ENCODE measurements at regions not wholly inside any gene's neighbourhood (a gene's known extent, or its start where the extent isn't known, plus 50 kb on each side); places are given as distances from the start of the nearest gene placed in this dataset.

DNA sequence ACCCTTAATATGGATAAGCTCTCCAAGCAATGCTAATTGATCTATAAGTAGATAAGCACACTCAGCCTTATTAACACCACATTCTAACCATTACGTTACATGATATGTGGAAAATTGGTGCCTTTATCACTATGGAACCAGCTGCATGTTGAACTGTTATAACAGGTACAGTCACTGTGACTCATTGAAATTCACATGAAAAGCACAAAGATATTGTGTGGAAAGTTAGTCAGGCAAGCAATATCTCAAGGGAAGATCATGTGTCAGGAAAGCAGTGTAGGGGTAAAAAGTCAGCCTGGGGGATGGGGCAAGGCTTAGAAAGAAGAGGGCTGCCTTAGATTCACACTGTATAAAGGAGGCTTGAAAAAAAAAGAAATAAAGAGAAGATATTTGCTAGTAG lies 313.7 kb upstream of the SMIM31 start (continued):
- no peak for TF ChIP-seq BCL6B (tag by site-specific recombination; IDR thresholded peaks at IDR 0.05)

GRCh38 chr4:164441109-164441508 lies 312.8 kb upstream of the SMIM31 start:
- Histone ChIP-seq H3K36me3 (ENCODE audit: control insufficient read depth in 2 of 2, insufficient read depth in 1 of 2, low read length in 2 of 2) (no peaks in the 10 kb centered on the region), H3K4me3 (ENCODE audit: low read depth, low read length) (no peak overlapping the region), H3K9me3 (ENCODE audit: control insufficient read depth, insufficient read depth, low read depth, low read length) (no peaks in the 10 kb centered on the region), H3K27ac (ENCODE audit: extremely low read depth, low read depth, low read length) (no peak overlapping the region), H3K4me1 (ENCODE audit: control insufficient read depth, insufficient read depth, low read length) (no peaks in the 10 kb centered on the region)
- TF ChIP-seq, protein P1, sequence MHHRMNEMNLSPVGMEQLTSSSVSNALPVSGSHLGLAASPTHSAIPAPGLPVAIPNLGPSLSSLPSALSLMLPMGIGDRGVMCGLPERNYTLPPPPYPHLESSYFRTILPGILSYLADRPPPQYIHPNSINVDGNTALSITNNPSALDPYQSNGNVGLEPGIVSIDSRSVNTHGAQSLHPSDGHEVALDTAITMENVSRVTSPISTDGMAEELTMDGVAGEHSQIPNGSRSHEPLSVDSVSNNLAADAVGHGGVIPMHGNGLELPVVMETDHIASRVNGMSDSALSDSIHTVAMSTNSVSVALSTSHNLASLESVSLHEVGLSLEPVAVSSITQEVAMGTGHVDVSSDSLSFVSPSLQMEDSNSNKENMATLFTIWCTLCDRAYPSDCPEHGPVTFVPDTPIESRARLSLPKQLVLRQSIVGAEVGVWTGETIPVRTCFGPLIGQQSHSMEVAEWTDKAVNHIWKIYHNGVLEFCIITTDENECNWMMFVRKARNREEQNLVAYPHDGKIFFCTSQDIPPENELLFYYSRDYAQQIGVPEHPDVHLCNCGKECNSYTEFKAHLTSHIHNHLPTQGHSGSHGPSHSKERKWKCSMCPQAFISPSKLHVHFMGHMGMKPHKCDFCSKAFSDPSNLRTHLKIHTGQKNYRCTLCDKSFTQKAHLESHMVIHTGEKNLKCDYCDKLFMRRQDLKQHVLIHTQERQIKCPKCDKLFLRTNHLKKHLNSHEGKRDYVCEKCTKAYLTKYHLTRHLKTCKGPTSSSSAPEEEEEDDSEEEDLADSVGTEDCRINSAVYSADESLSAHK (tag by site-specific recombination; IDR thresholded peaks at IDR 0.05) = no peak
- TF ChIP-seq BCL11A (tag by site-specific recombination; IDR thresholded peaks at IDR 0.05; ENCODE audit: low read depth) = no peak
- no peak for TF ChIP-seq ZNF10 (tag by site-specific recombination; IDR thresholded peaks at IDR 0.05)
- no peak for TF ChIP-seq ZNF549 (tag by site-specific recombination; IDR thresholded peaks at IDR 0.05)
- TF ChIP-seq ZBTB49 (tag by site-specific recombination; IDR thresholded peaks at IDR 0.05; ENCODE audit: low read depth) = no peak
- no peak for TF ChIP-seq ZNF830 (tag by site-specific recombination; IDR thresholded peaks at IDR 0.05; ENCODE audit: low read depth)
- TF ChIP-seq ZNF501 (tag by site-specific recombination; IDR thresholded peaks at IDR 0.05) = no peak
- no peak for TF ChIP-seq ZNF114 (tag by site-specific recombination; IDR thresholded peaks at IDR 0.05)
- no peak for TF ChIP-seq ZNF529 (tag by site-specific recombination; IDR thresholded peaks at IDR 0.05; ENCODE audit: insufficient replicate concordance)
- TF ChIP-seq GLIS1 (tag by site-specific recombination; IDR thresholded peaks at IDR 0.05) = no peak
- no peak for TF ChIP-seq OSR2 (tag by site-specific recombination; IDR thresholded peaks at IDR 0.05)
- TF ChIP-seq ZNF555 (tag by site-specific recombination; conservative IDR thresholded peaks at IDR 0.05) = no peak
- TF ChIP-seq HOXD13 (CRISPR knock-in tag; IDR thresholded peaks at IDR 0.05; ENCODE audit: borderline replicate concordance) = no peak
- CTCF ChIA-PET = no interaction called here
- POLR2A ChIA-PET = no interaction called here

DNA sequence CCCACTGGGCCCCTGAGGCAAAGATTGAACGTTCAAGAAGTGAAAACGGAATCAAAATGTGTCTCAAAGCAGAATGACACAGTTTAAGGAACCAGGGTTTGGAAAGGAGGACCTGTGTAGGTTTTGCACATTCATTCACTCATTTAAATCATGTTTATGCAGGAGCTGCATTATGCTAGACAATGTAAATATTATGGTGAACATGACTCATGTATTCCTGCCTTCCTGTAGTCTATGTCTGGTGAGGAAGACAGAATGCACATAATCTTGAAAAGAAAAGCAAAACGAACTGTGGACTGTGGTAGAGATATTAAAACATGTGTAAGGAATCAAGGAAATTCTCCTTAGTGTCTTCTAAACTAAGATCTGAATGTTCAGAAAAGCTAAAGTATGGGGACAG lies 311.8 kb upstream of the SMIM31 start:
- Histone ChIP-seq H3K4me3 (ENCODE audit: low read depth, low read length) (no peak overlapping the region), H3K36me3 (ENCODE audit: control insufficient read depth in 2 of 2, insufficient read depth in 1 of 2, low read length in 2 of 2) (no peaks in the 10 kb centered on the region), H3K27ac (ENCODE audit: extremely low read depth, low read depth, low read length) (no peak overlapping the region), H3K4me1 (ENCODE audit: control insufficient read depth, insufficient read depth, low read length) (no peaks in the 10 kb centered on the region), H3K9me3 (ENCODE audit: control insufficient read depth, insufficient read depth, low read depth, low read length) (no peaks in the 10 kb centered on the region)
- POLR2A ChIA-PET = no interaction called here
- CTCF ChIA-PET = interaction anchor here (0.6 kb wide), 1 partner anchor 541 kb away, joined by 4 read pairs; no protein-coding TSS in a partner anchor
- no peak for TF ChIP-seq ZNF169 (tag by site-specific recombination; IDR thresholded peaks at IDR 0.05)
- TF ChIP-seq ZNF843 (tag by site-specific recombination; IDR thresholded peaks at IDR 0.05) = no peak
- TF ChIP-seq GLI2 (tag by site-specific recombination; IDR thresholded peaks at IDR 0.05; ENCODE audit: borderline replicate concordance, low read depth) = no peak
- no peak for TF ChIP-seq SCRT1 (tag by site-specific recombination; IDR thresholded peaks at IDR 0.05; ENCODE audit: borderline replicate concordance)
- TF ChIP-seq, protein P2, sequence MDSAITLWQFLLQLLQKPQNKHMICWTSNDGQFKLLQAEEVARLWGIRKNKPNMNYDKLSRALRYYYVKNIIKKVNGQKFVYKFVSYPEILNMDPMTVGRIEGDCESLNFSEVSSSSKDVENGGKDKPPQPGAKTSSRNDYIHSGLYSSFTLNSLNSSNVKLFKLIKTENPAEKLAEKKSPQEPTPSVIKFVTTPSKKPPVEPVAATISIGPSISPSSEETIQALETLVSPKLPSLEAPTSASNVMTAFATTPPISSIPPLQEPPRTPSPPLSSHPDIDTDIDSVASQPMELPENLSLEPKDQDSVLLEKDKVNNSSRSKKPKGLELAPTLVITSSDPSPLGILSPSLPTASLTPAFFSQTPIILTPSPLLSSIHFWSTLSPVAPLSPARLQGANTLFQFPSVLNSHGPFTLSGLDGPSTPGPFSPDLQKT (IDR thresholded peaks at IDR 0.05; ENCODE audit: borderline replicate concordance, low read depth, low read length) = no peak
- no peak for TF ChIP-seq ZNF626 (tag by site-specific recombination; IDR thresholded peaks at IDR 0.05)
- no peak for TF ChIP-seq BCL6B (tag by site-specific recombination; IDR thresholded peaks at IDR 0.05)
- no peak for TF ChIP-seq ZBTB17 (tag by site-specific recombination; IDR thresholded peaks at IDR 0.05)
- no peak for TF ChIP-seq ZNF362 (tag by site-specific recombination; IDR thresholded peaks at IDR 0.05)
- no peak for TF ChIP-seq MYNN (tag by site-specific recombination; IDR thresholded peaks at IDR 0.05; ENCODE audit: borderline replicate concordance)
